Liver (tissue), 8 donors: ENCODE measurements at regions not wholly inside any gene's neighbourhood (a gene's known extent, or its start where the extent isn't known, plus 50 kb on each side); places are given as distances from the start of the nearest gene placed in this dataset.

Experiments used
- DNase-seq: peaks from one replicate; pipeline ENCODE4 v3.0.0-alpha.2; 2017; ENCODE audit warnings: low spot score
- H3K27ac ChIP-seq, 2 donors: one replicate each; pipeline ENCODE4 v1.7.0; 2013; ENCODE audit warnings: inconsistent platforms in 2 of 2, low read length in 2 of 2, control low read depth in 1 of 2, low read depth in 1 of 2, mild to moderate bottlenecking in 1 of 2
- H3K27me3 ChIP-seq, 4 donors: one replicate each; pipeline versions ENCODE4 v1.6.1 to v1.7.0; 2013; ENCODE audit warnings: low read length in 3 of 4, inconsistent platforms in 1 of 4, mild to moderate bottlenecking in 1 of 4, moderate library complexity in 1 of 4; ENCODE audit not compliant: control insufficient read depth in 4 of 4, insufficient read depth in 4 of 4
- H3K36me3 ChIP-seq, 4 donors: one replicate each; pipeline versions ENCODE4 v1.6.1 to v1.7.0; 2013; ENCODE audit warnings: low read length in 3 of 4, mild to moderate bottlenecking in 3 of 4, low read depth in 1 of 4, moderate library complexity in 1 of 4; ENCODE audit not compliant: control insufficient read depth in 4 of 4, insufficient read depth in 3 of 4
- H3K4me1 ChIP-seq, 4 donors: one replicate each; pipeline versions ENCODE4 v1.6.1 to v1.7.0; 2013; ENCODE audit warnings: low read length in 3 of 4, mild to moderate bottlenecking in 3 of 4, moderate library complexity in 1 of 4; ENCODE audit not compliant: control insufficient read depth in 4 of 4, insufficient read depth in 4 of 4
- H3K4me3 ChIP-seq, 3 donors: one replicate each; pipeline versions ENCODE4 v1.6.1 to v1.7.0; 2013; ENCODE audit warnings: low read length in 3 of 3, control low read depth in 1 of 3, low read depth in 1 of 3, mild to moderate bottlenecking in 1 of 3
- H3K9ac ChIP-seq, 2 donors: one replicate each; pipeline ENCODE4 v1.7.0; 2013; ENCODE audit warnings: low read length in 2 of 2, mild to moderate bottlenecking in 2 of 2, moderate library complexity in 2 of 2, control low read depth in 1 of 2, low read depth in 1 of 2
- H3K9me3 ChIP-seq, 4 donors: one replicate each; pipeline versions ENCODE4 v1.6.1 to v1.7.0; 2013; ENCODE audit warnings: low read length in 3 of 4; ENCODE audit not compliant: control insufficient read depth in 4 of 4
- ATF3 ChIP-seq: IDR thresholded peaks from 2 replicates; pipeline ENCODE4 v1.6.1; 2016; ENCODE audit warnings: antibody characterized with exemption
- EGR1 ChIP-seq, 2 donors: IDR thresholded peaks; 2 replicates each; pipeline ENCODE4 v1.6.1; 2016 to 2018; ENCODE audit warnings: antibody characterized with exemption in 2 of 2, low read depth in 2 of 2
- FOXA1 ChIP-seq: IDR thresholded peaks from 2 replicates; pipeline ENCODE4 v1.6.1; 2016; ENCODE audit warnings: antibody characterized with exemption
- FOXA2 ChIP-seq: IDR thresholded peaks from 2 replicates; pipeline ENCODE4 v1.6.1; 2016; ENCODE audit warnings: antibody characterized with exemption
- GABPA ChIP-seq, 2 donors: IDR thresholded peaks in 1 of 2; conservative IDR thresholded peaks in 1 of 2; 2 replicates each; pipeline ENCODE4 v1.6.1; 2016; ENCODE audit warnings: antibody characterized with exemption in 2 of 2, mild to moderate bottlenecking in 1 of 2, moderate library complexity in 1 of 2
- HNF4A ChIP-seq, 2 donors: conservative IDR thresholded peaks; 2 replicates each; pipeline ENCODE4 v1.6.1; 2016; ENCODE audit warnings: antibody characterized with exemption in 2 of 2, mild to moderate bottlenecking in 2 of 2
- HNF4G ChIP-seq: IDR thresholded peaks from 2 replicates; pipeline ENCODE4 v1.6.1; 2016; ENCODE audit warnings: antibody characterized with exemption
- JUND ChIP-seq, 2 donors: IDR thresholded peaks; 2 replicates each; pipeline ENCODE4 v1.6.1; 2016; ENCODE audit warnings: antibody characterized with exemption in 2 of 2
- NR2F2 ChIP-seq: IDR thresholded peaks from 2 replicates; pipeline ENCODE4 v1.6.1; 2016; ENCODE audit warnings: antibody characterized with exemption
- RAD21 ChIP-seq, 2 donors: IDR thresholded peaks; 2 replicates each; pipeline ENCODE4 v1.6.1; 2016; ENCODE audit warnings: antibody characterized with exemption in 2 of 2, mild to moderate bottlenecking in 2 of 2
- REST ChIP-seq: IDR thresholded peaks from 2 replicates; pipeline ENCODE4 v1.6.1; 2016; ENCODE audit warnings: antibody characterized with exemption, mild to moderate bottlenecking
- RXRA ChIP-seq, 2 donors: IDR thresholded peaks; 2 replicates each; pipeline ENCODE4 v1.6.1; 2017 to 2018; ENCODE audit warnings: antibody characterized with exemption in 2 of 2, mild to moderate bottlenecking in 1 of 2
- SP1 ChIP-seq: IDR thresholded peaks from 2 replicates; pipeline ENCODE4 v1.6.1; 2018; ENCODE audit warnings: antibody characterized with exemption, mild to moderate bottlenecking
- TAF1 ChIP-seq: conservative IDR thresholded peaks from 2 replicates; pipeline ENCODE4 v1.6.1; 2016; ENCODE audit warnings: antibody characterized with exemption, mild to moderate bottlenecking
- YY1 ChIP-seq: IDR thresholded peaks from 2 replicates; pipeline ENCODE4 v1.6.1; 2016; ENCODE audit warnings: antibody characterized with exemption, mild to moderate bottlenecking
- WGBS: extraction: QIAGEN DNeasy Blood & Tissue Kit; methylation state at CpG from one replicate; pipeline ENCODE4 v1.1.7; 2013; 5-methylcytosine and 5-hydroxymethylcytosine counted together
- TF ChIP-seq, protein P1 (sequence below): fragments of 150-350 bp; IDR thresholded peaks from 2 replicates; pipeline ENCODE4 v1.5.1; 2017; ENCODE audit warnings: improper control_type of control experiment, low read depth, low read length; ENCODE audit not compliant: missing input control
- TF ChIP-seq, protein P2 (sequence below): IDR thresholded peaks from 2 replicates; pipeline ENCODE4 v1.6.1; 2016; ENCODE audit warnings: antibody characterized with exemption
- TF ChIP-seq, protein P3 (sequence below): IDR thresholded peaks from 2 replicates; pipeline ENCODE4 v1.6.1; 2016; ENCODE audit warnings: antibody characterized with exemption
- donor health status: healthy.
- donor health status: healthy.
- donor health status: healthy.
- donor health status: healthy.
- donor health status: healthy.

DNA sequence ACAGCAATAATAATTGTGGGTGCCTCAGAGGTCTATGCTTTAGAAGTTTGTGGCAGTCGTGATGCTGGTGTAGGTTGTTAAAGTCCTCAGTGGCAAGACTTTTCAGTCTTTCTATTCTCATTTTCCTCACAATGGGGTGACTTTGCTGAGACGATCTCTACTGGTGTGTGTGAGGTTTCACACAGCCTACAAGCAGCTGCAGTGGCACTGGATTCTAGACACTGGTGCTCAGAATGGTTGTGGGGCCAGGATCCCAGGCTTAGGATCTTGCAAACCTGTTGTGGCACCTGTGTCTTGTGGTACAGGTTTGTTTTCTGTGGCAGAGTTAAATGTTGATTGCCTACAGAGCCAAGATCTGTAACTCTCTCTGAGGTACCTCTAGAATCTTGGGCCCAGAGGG lies 581.2 kb downstream of the PTPRC start:
- H3K36me3 ChIP-seq = no peaks in the 10 kb centered on the region
- TF ChIP-seq, protein P1, sequence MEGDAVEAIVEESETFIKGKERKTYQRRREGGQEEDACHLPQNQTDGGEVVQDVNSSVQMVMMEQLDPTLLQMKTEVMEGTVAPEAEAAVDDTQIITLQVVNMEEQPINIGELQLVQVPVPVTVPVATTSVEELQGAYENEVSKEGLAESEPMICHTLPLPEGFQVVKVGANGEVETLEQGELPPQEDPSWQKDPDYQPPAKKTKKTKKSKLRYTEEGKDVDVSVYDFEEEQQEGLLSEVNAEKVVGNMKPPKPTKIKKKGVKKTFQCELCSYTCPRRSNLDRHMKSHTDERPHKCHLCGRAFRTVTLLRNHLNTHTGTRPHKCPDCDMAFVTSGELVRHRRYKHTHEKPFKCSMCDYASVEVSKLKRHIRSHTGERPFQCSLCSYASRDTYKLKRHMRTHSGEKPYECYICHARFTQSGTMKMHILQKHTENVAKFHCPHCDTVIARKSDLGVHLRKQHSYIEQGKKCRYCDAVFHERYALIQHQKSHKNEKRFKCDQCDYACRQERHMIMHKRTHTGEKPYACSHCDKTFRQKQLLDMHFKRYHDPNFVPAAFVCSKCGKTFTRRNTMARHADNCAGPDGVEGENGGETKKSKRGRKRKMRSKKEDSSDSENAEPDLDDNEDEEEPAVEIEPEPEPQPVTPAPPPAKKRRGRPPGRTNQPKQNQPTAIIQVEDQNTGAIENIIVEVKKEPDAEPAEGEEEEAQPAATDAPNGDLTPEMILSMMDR = no peak
- no peak for TF ChIP-seq FOXA2
- TF ChIP-seq, protein P2, sequence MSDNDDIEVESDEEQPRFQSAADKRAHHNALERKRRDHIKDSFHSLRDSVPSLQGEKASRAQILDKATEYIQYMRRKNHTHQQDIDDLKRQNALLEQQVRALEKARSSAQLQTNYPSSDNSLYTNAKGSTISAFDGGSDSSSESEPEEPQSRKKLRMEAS = no peak

DNA sequence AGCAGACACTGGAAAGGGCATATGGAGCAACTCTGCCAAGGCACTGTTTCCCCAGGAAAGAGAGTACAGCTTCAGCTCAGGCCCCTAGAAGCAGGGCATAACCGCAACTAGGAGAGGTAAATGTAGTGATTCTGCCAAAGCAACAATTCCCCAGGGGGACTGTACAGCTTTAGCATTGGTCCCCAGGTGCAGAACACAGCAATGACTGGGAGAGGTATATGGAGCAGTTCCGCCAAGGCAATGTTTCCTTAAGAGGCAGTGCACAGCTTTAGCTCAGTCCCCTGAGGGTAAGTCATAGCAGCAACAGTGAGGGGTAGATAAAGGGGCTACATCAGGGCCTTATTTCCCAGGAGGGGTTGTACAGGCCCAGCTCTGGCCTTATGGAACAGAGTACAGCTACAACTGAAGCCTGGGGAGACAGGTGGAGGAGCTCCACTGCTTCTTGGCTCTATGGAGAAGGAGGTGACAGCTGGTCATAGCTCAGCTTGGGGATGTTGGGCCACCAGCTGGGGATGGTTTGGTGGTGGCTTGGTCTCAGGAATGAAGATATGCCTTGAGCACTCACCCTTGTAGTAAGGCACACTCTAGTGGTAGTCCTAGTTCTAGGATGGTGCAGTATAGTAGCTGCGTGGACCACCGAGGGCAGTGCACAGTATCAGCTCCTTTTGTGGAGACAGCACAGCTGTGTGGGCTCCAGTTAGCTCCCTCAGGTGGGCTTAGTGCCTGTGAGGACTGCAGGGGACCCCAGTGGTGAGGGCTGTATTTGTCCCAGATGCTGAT lies 582.7 kb downstream of the PTPRC start:
- DNase-seq = no peak
- Histone ChIP-seq H3K9ac (no peak overlapping the region), H3K27ac (no peak overlapping the region), H3K4me3 (no peak overlapping the region), H3K27me3 (no peaks in the 10 kb centered on the region), H3K4me1 (no peaks in the 10 kb centered on the region), H3K36me3 (no peaks in the 10 kb centered on the region), H3K9me3 (no peaks in the 10 kb centered on the region)
- WGBS = 95% methylated on average over 4 of the region's 4 CpGs
- TF ChIP-seq RAD21 (IDR thresholded peaks at IDR 0.05) (no peak), RXRA (IDR thresholded peaks at IDR 0.05) (no peak), EGR1 (IDR thresholded peaks at IDR 0.05; ENCODE audit: low read depth in 2 of 2) (no peak), HNF4A (conservative IDR thresholded peaks at IDR 0.05) (no peak), SP1 (no peak), GABPA (IDR thresholded peaks at IDR 0.05 in 1 of 2, conservative IDR thresholded peaks at IDR 0.05 in 1 of 2) (no peak), TAF1 (no peak), HNF4G (no peak), REST (no peak), YY1 (no peak), ATF3 (no peak), FOXA2 (no peak), JUND (IDR thresholded peaks at IDR 0.05) (no peak), NR2F2 (no peak), FOXA1 (no peak)
- TF ChIP-seq, protein P1 = no peak
- TF ChIP-seq, protein P2 = no peak
- TF ChIP-seq, protein P3, sequence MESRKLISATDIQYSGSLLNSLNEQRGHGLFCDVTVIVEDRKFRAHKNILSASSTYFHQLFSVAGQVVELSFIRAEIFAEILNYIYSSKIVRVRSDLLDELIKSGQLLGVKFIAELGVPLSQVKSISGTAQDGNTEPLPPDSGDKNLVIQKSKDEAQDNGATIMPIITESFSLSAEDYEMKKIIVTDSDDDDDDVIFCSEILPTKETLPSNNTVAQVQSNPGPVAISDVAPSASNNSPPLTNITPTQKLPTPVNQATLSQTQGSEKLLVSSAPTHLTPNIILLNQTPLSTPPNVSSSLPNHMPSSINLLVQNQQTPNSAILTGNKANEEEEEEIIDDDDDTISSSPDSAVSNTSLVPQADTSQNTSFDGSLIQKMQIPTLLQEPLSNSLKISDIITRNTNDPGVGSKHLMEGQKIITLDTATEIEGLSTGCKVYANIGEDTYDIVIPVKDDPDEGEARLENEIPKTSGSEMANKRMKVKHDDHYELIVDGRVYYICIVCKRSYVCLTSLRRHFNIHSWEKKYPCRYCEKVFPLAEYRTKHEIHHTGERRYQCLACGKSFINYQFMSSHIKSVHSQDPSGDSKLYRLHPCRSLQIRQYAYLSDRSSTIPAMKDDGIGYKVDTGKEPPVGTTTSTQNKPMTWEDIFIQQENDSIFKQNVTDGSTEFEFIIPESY = no peak

More for the DNA sequence above, 581.2 kb downstream of the PTPRC start:
- no peaks in the 10 kb centered on the region for H3K9me3 ChIP-seq
- 67% methylated on average over 2 of the region's 2 CpGs for WGBS
- H3K27me3 ChIP-seq = no peaks in the 10 kb centered on the region
- no peak overlapping the region for H3K9ac ChIP-seq
- DNase-seq = no peak
- H3K4me1 ChIP-seq = no peaks in the 10 kb centered on the region
- H3K27ac ChIP-seq = no peak overlapping the region
- no peak overlapping the region for H3K4me3 ChIP-seq
